T-helper 17 cell (primary cell): ENCODE measurements at regions not wholly inside any gene's neighbourhood (a gene's known extent, or its start where the extent isn't known, plus 50 kb on each side); places are given as distances from the start of the nearest gene placed in this dataset.
A peak's percentile ranks its signal among the peaks of the same experiment; 100 is the strongest.

ENCODE experiments used
- ATAC-seq: fragments of 150-1000 bp; cut with Tn5 transposase; 2 replicates; pipeline ENCODE4 v1.10.0; 2021; ENCODE audit warnings: mild to moderate bottlenecking, moderate library complexity
- DNase-seq, 3 donors: peaks; one replicate each; pipeline versions ENCODE4 v3.0.0 to v3.0.0-alpha.2; 2020 to 2021
- H3K9me3 ChIP-seq: one replicate; pipeline ENCODE4 v1.7.0; 2013; ENCODE audit warnings: low read length, mild to moderate bottlenecking; ENCODE audit not compliant: control insufficient read depth, poor library complexity, severe bottlenecking
- H3K27ac Mint-ChIP-seq: one replicate; pipeline ENCODE4 v1.8.0; 2022; ENCODE audit warnings: mild to moderate bottlenecking, moderate library complexity, mixed read lengths
- H3K27me3 Mint-ChIP-seq: one replicate; pipeline ENCODE4 v1.8.0; 2022; ENCODE audit warnings: mixed read lengths
- H3K36me3 Mint-ChIP-seq: one replicate; pipeline ENCODE4 v1.8.0; 2022; ENCODE audit warnings: low read depth, mixed read lengths
- H3K4me1 Mint-ChIP-seq: one replicate; pipeline ENCODE4 v1.8.0; 2022; ENCODE audit warnings: mild to moderate bottlenecking, mixed read lengths
- H3K4me3 Mint-ChIP-seq: one replicate; pipeline ENCODE4 v1.8.0; 2022; ENCODE audit warnings: mild to moderate bottlenecking, moderate library complexity, mixed read lengths

- no peak overlapping the region for H3K4me3 Mint-ChIP-seq
- ATAC-seq (no peak), DNase-seq (no peak)
- no peak overlapping the region for H3K27ac Mint-ChIP-seq
- H3K9me3 ChIP-seq, result no peaks in the 10 kb centered on the region
- no peaks in the 10 kb centered on the region for H3K36me3 Mint-ChIP-seq
- no peaks in the 10 kb centered on the region for H3K4me1 Mint-ChIP-seq
- no peaks in the 10 kb centered on the region for H3K27me3 Mint-ChIP-seq
These were observed 283.8 kb downstream of the PTEN start for GRCh38 chr10:88147000-88147798.

DNA sequence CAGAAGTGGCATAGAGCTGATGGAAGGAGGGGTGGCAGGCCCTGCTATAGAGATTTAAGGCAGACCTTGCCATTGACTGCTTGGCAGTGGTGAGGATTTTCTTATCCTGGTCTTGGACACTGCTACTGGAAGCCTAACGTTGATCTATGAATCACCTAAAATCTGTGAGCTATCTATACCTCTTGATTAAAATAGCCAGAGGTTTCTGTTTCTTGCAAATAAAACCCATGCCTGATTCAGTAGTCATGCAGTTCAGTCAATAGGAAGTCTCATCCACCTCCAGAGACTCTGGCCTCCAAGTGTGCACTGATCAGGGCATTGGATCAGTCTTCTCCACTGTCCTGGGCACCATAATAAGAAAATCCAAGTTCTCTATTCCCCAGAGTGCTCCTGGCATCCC lies 286.5 kb downstream of the PTEN start:
- no peaks in the 10 kb centered on the region for H3K27me3 Mint-ChIP-seq
- ATAC-seq (no peak), DNase-seq (no peak)
- H3K27ac Mint-ChIP-seq, result no peak overlapping the region
- peaks cover 3% of the 10 kb centered on the region for H3K36me3 Mint-ChIP-seq
- H3K4me1 Mint-ChIP-seq, result peaks cover 6% of the 10 kb centered on the region
- no peaks in the 10 kb centered on the region for H3K9me3 ChIP-seq
- H3K4me3 Mint-ChIP-seq, result no peak overlapping the region

GRCh38 chr10:88150339-88150738 lies 286.9 kb downstream of the PTEN start:
- peaks cover 3% of the 10 kb centered on the region for H3K36me3 Mint-ChIP-seq
- no peak overlapping the region for H3K27ac Mint-ChIP-seq
- DNase-seq (no peak), ATAC-seq (no peak)
- H3K4me1 Mint-ChIP-seq, result peaks cover 6% of the 10 kb centered on the region
- H3K27me3 Mint-ChIP-seq, result no peaks in the 10 kb centered on the region
- no peaks in the 10 kb centered on the region for H3K9me3 ChIP-seq
- H3K4me3 Mint-ChIP-seq, result no peak overlapping the region

DNA sequence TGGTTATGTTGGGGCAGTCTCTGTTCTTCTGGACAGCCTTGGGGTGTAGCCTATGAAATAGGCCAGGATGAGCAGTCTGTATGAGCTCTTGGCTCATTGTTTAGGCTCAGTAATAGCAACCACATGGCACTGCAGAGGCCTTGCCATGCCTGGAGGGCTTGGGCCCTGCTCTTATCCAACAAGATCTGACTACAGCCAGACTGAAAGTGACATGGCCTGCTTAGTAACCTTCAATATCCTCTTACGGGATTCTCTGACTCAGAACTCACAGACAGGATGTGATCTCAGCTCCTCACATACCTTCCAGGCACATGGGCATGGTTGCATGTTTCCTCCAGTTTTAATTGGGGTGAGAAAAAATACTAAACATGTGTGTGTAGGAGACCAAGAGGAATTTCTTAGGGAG lies 289.3 kb downstream of the PTEN start:
- Mint-ChIP-seq H3K4me3 (no peak overlapping the region), H3K27me3 (no peaks in the 10 kb centered on the region), H3K4me1 (peaks cover 6% of the 10 kb centered on the region), H3K27ac (peak overlapping the region; percentile 19), H3K36me3 (peaks cover 3% of the 10 kb centered on the region)
- ATAC-seq (peak; percentile 59), DNase-seq (no peak)
- H3K9me3 ChIP-seq, result no peaks in the 10 kb centered on the region

DNA sequence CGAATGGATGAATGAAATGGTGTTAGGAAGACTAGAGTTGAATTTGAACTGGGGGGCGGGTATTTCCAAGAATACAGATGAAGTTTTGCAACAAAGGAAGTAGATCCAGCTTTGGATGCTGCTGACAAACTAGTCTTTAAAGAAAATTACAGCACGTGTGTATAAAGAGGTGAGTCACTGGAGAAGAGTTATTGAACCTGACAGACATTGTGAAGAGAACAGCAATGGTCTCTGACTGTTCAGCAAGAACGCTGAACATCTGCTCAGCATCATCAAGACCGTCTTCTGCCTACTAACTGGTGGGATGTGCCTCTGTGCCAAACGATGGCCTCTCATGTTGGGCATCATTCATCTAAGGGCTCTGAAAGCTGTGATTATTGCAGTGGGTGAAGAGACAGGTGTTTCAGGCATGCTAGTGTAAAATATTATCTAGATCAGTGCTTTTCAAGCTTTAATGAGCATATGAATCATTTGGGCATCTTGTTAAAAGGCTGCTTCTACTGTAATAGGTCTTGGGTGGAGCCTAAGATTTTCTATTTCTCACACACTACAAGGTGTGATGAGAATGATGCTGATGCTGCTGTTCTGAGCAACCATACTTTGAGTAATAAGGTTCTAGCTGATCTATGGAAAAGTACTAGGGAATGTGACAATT lies 291.3 kb downstream of the PTEN start:
- no peak for ATAC-seq

DNA sequence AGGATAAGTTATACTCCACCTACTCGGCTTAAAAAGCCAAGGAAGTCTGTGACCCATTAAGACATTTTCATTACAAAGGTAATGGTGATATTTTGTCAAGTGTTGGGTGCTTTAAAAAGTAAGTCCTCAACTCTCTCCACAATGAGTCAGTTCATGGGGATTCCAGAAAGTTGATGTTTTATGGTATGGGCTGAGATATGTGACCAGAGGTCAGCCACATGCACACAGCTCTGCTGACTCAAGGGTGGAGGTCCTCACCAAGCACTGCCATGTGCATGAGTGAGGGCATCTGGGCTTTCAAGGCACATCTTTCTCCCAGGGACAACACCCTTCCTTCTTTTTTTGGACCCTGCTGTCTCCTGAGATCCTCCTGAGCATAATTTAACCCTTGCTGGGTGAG lies 292.9 kb downstream of the PTEN start:
- H3K27me3 Mint-ChIP-seq, result no peaks in the 10 kb centered on the region
- no peak overlapping the region for H3K4me3 Mint-ChIP-seq
- H3K4me1 Mint-ChIP-seq, result peaks cover 6% of the 10 kb centered on the region
- ATAC-seq, result no peak
- H3K27ac Mint-ChIP-seq, result no peak overlapping the region
- DNase-seq, result no peak
- no peaks in the 10 kb centered on the region for H3K9me3 ChIP-seq
- H3K36me3 Mint-ChIP-seq, result peaks cover 3% of the 10 kb centered on the region

More for the DNA sequence above, 291.3 kb downstream of the PTEN start:
- H3K9me3 ChIP-seq, result no peaks in the 10 kb centered on the region
- H3K27me3 Mint-ChIP-seq, result no peaks in the 10 kb centered on the region
- peaks cover 3% of the 10 kb centered on the region for H3K36me3 Mint-ChIP-seq
- H3K27ac Mint-ChIP-seq, result no peak overlapping the region
- no peak overlapping the region for H3K4me3 Mint-ChIP-seq
- DNase-seq, result no peak
- peaks cover 6% of the 10 kb centered on the region for H3K4me1 Mint-ChIP-seq

DNA sequence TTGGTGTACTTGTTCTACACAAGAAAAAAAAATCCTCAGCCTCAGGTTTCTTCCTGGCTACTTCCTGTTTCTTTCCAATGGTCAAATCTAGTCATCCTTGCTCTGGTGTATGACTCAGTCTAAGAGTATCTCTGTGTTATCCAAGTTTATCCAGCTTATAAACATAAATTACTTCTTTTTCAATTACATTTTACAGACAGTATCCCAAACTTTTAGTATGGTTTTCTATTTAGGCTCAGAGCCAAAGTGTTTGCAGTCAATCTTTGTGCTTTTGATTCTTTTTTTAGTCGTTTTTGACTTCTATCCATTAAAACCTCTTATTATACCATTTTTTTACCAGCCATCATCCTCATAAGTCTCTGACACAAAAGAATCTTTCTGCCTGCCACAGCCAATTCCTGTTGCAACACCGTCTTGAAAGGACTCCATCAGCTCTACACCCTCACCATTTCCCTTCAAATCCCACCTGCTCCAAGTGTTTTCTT lies 294.6 kb downstream of the PTEN start:
- Mint-ChIP-seq H3K36me3 (peaks cover 3% of the 10 kb centered on the region), H3K4me1 (peaks cover 3% of the 10 kb centered on the region), H3K27ac (no peak overlapping the region), H3K4me3 (no peak overlapping the region), H3K27me3 (no peaks in the 10 kb centered on the region)
- DNase-seq (no peak), ATAC-seq (no peak)
- no peaks in the 10 kb centered on the region for H3K9me3 ChIP-seq

DNA sequence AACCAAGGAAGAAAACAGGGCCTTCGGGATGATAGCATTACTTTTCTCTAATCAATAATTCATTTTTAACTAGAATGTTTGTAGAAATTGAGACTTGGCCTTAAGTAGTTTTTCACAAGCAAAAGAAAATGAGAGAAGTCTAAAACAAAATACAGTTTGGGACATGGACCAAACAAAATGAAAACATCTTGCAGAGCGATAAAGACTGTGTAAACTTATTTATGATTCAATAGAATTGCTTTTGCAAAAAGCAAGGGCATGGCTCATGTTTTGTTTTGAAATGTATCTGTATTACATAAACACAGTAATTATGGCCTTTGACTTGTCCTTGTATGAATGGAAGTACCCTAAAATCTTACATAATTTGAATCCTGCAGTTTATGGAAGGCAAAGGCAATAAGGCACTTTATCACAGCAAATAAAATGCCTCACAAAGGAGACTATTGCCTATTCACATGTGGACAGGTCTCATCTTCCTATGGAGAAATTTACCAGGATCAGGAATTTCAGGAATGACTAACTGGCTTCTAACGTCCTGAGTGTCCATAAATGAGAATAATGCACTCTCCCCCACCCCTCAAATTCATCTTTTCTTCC lies 295.2 kb downstream of the PTEN start:
- no peak for ATAC-seq
- no peaks in the 10 kb centered on the region for H3K27me3 Mint-ChIP-seq
- DNase-seq, result no peak
- no peak overlapping the region for H3K27ac Mint-ChIP-seq
- H3K4me1 Mint-ChIP-seq, result peaks cover 3% of the 10 kb centered on the region
- H3K9me3 ChIP-seq, result no peaks in the 10 kb centered on the region
- no peak overlapping the region for H3K4me3 Mint-ChIP-seq
- H3K36me3 Mint-ChIP-seq, result no peaks in the 10 kb centered on the region

GRCh38 chr10:88159127-88159829 lies 295.9 kb downstream of the PTEN start:
- no peak for ATAC-seq
- H3K27ac Mint-ChIP-seq, result no peak overlapping the region
- no peaks in the 10 kb centered on the region for H3K9me3 ChIP-seq
- H3K4me1 Mint-ChIP-seq, result peaks cover 3% of the 10 kb centered on the region
- no peak for DNase-seq
- H3K27me3 Mint-ChIP-seq, result no peaks in the 10 kb centered on the region
- H3K36me3 Mint-ChIP-seq, result no peaks in the 10 kb centered on the region
- H3K4me3 Mint-ChIP-seq, result no peak overlapping the region

DNA sequence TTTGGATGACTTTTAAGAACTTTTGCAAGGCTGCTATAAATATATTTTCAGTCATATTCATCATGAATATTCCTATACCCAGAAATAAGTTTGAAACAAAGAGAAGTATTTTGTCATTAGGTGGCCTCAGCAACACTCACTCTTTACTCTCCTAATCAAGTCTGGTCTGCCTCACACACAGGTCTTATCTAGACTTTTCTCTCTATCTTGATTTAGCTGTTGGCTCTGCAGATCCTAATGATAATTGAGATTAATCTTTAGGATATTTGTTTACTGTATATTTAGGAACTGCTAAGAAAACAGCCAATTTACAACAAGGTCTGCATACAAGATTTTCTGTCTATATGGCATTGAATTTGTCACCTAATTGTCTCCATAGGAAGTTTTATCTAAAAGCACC lies 297.6 kb downstream of the PTEN start:
- no peak for ATAC-seq
- Mint-ChIP-seq H3K4me3 (no peak overlapping the region), H3K36me3 (no peaks in the 10 kb centered on the region), H3K27me3 (no peaks in the 10 kb centered on the region), H3K27ac (no peak overlapping the region), H3K4me1 (peaks cover 3% of the 10 kb centered on the region)
- H3K9me3 ChIP-seq, result no peaks in the 10 kb centered on the region
- DNase-seq, result no peak

GRCh38 chr10:88161756-88162155 lies 298.3 kb downstream of the PTEN start:
- no peaks in the 10 kb centered on the region for H3K27me3 Mint-ChIP-seq

DNA sequence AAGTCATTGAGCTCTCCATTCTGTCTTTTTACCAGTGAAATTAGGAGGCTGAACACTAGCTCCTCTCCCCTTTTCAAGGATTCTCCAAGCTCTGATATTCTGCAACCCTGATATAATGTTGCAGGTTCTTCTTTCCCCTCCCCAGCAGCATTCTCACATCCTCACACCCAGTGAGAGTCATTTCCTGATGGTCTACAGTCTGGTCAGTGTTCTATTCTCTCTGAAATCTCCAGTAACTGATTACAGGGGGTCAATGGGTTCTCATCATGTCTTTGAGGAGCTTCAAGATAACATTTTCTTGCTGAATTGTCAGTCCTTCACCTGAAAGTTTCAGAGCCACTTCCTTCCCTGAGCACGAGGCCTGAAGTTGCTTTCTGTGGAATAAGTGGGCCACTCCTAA lies 299.4 kb downstream of the PTEN start:
- no peak for ATAC-seq
- peaks cover 3% of the 10 kb centered on the region for H3K4me1 Mint-ChIP-seq
- no peaks in the 10 kb centered on the region for H3K9me3 ChIP-seq
- H3K27ac Mint-ChIP-seq, result no peak overlapping the region
- no peaks in the 10 kb centered on the region for H3K36me3 Mint-ChIP-seq
- H3K4me3 Mint-ChIP-seq, result no peak overlapping the region
- DNase-seq, result no peak
- no peaks in the 10 kb centered on the region for H3K27me3 Mint-ChIP-seq

More at GRCh38 chr10:88161756-88162155, 298.3 kb downstream of the PTEN start:
- H3K4me1 Mint-ChIP-seq, result peaks cover 3% of the 10 kb centered on the region
- no peaks in the 10 kb centered on the region for H3K9me3 ChIP-seq
- H3K36me3 Mint-ChIP-seq, result no peaks in the 10 kb centered on the region
- no peak for DNase-seq
- H3K27ac Mint-ChIP-seq, result no peak overlapping the region
- no peak for ATAC-seq
- no peak overlapping the region for H3K4me3 Mint-ChIP-seq

- no peaks in the 10 kb centered on the region for H3K36me3 Mint-ChIP-seq
- H3K27me3 Mint-ChIP-seq, result no peaks in the 10 kb centered on the region
- peaks cover 3% of the 10 kb centered on the region for H3K4me1 Mint-ChIP-seq
- ATAC-seq, result no peak
- H3K9me3 ChIP-seq, result no peaks in the 10 kb centered on the region
- no peak for DNase-seq
- H3K27ac Mint-ChIP-seq, result no peak overlapping the region
- H3K4me3 Mint-ChIP-seq, result no peak overlapping the region
These were observed 300.1 kb downstream of the PTEN start for GRCh38 chr10:88163572-88163971.
